NOMO-1 (cell line): ENCODE measurements at regions not wholly inside any gene's neighbourhood (a gene's known extent, or its start where the extent isn't known, plus 50 kb on each side); places are given as distances from the start of the nearest gene placed in this dataset.
A peak's percentile ranks its signal among the peaks of the same experiment; 100 is the strongest.

Source experiments
- DNase-seq, 2 experiments: peaks; one replicate each; lab custom pipeline; 2025; ENCODE audit not compliant: unreplicated experiment in 2 of 2; lab: John Stamatoyannopoulos, UW

GRCh38 chr2:207401338-207401737, 128.4 kb upstream of the CREB1 start:
- no peak for DNase-seq

GRCh38 chr2:207403141-207403540, 126.6 kb upstream of the CREB1 start:
- no peak for DNase-seq

- DNase-seq, result no peak
Measured at GRCh38 chr2:207403950-207404349, 125.8 kb upstream of the CREB1 start.

- no peak for DNase-seq
Measured at GRCh38 chr2:207405150-207405549, 124.6 kb upstream of the CREB1 start.

GRCh38 chr2:207408086-207408794, 121.5 kb upstream of the CREB1 start:
- peak in 1 of 2 experiments; percentile 26 for DNase-seq

GRCh38 chr2:207409517-207409916, 120.2 kb upstream of the CREB1 start:
- DNase-seq, result no peak

- DNase-seq, result no peak
Measured at GRCh38 chr2:207412787-207413310, 116.9 kb upstream of the CREB1 start.

- DNase-seq, result no peak
Measured at GRCh38 chr2:207413376-207413907, 116.3 kb upstream of the CREB1 start.

- no peak for DNase-seq
Measured at GRCh38 chr2:207416111-207416510, 113.7 kb upstream of the CREB1 start.

- no peak for DNase-seq
Measured at GRCh38 chr2:207416900-207417299, 112.9 kb upstream of the CREB1 start.

- no peak for DNase-seq
Measured at GRCh38 chr2:207417301-207417718, 112.5 kb upstream of the CREB1 start.

- DNase-seq, result no peak
Measured at GRCh38 chr2:207418419-207418818, 111.3 kb upstream of the CREB1 start.

- no peak for DNase-seq
Measured at GRCh38 chr2:207419331-207419730, 110.4 kb upstream of the CREB1 start.

GRCh38 chr2:207421671-207422070, 108.1 kb upstream of the CREB1 start:
- DNase-seq, result no peak

GRCh38 chr2:207422380-207422779, 107.4 kb upstream of the CREB1 start:
- no peak for DNase-seq

GRCh38 chr2:207423886-207424285, 105.9 kb upstream of the CREB1 start:
- DNase-seq, result peak; percentile 72 to 87

GRCh38 chr2:207427986-207428385, 101.8 kb upstream of the CREB1 start:
- peak; percentile 5 to 18 for DNase-seq

GRCh38 chr2:207428573-207428972, 101.2 kb upstream of the CREB1 start:
- no peak for DNase-seq

GRCh38 chr2:207432453-207432852, 97.3 kb upstream of the CREB1 start:
- no peak for DNase-seq

- DNase-seq, result no peak
Measured at GRCh38 chr2:207434306-207434705, 95.5 kb upstream of the CREB1 start.

- DNase-seq, result no peak
Measured at GRCh38 chr2:207434899-207435465, 94.8 kb upstream of the CREB1 start.

- DNase-seq, result no peak
Measured at GRCh38 chr2:207437136-207437523, 92.6 kb upstream of the CREB1 start.
